Choroid plexus epithelial cell (primary cell): ENCODE measurements at regions not wholly inside any gene's neighbourhood (a gene's known extent, or its start where the extent isn't known, plus 50 kb on each side); places are given as distances from the start of the nearest gene placed in this dataset.

ENCODE experiments used
- DNase-seq: peaks from one replicate; pipeline ENCODE4 v3.0.0-alpha.2; 2010; ENCODE audit warnings: low read depth
- H3K4me3 ChIP-seq: 2 replicates; pipeline ENCODE4 v1.5.1; 2011; ENCODE audit warnings: low read depth, mild to moderate bottlenecking, control low read depth, low read length, moderate library complexity
- CTCF ChIP-seq: conservative IDR thresholded peaks from 2 replicates; pipeline ENCODE4 v1.5.1; 2011; ENCODE audit warnings: low read depth, mild to moderate bottlenecking, control low read depth, inconsistent platforms, low read length, moderate library complexity

- TF ChIP-seq CTCF, result no peak
- H3K4me3 ChIP-seq, result no peak overlapping the region
Measured at GRCh38 chr3:182257361-182257760, 535.9 kb upstream of the ATP11B start.

DNA sequence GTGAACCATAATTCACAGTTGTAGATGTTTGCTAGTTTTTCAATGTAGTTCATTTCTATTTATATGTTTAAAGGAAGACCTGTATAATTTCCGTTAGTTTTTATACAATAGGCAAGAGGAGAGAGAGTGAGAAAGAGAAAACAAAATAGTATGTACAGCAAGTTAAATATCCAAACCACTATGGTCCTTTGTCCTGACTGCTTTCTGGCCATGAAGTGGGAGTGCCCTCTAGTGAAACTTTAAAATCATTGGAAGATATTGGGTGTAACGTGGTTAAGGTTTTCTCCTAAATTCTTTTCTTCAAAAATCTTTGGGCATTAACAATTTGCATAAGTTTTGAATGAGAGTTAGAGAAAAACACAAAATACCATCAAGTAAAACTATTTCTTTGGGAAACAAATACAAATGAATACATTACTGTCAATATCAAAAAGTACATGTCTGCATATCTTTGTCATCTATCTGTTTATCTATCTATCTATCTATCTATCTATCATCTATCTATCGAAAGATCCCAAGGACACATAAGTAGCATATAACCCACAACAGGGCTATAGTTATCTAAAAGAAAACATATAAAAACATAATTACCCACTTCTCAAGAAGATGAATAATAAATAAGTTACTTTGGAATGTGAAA, 534.6 kb upstream of the ATP11B start:
- peak; percentile 45 for DNase-seq
- TF ChIP-seq CTCF, result peak; percentile 54
- no peak overlapping the region for H3K4me3 ChIP-seq

More at GRCh38 chr3:182257361-182257760, 535.9 kb upstream of the ATP11B start:
- DNase-seq, result no peak

DNA sequence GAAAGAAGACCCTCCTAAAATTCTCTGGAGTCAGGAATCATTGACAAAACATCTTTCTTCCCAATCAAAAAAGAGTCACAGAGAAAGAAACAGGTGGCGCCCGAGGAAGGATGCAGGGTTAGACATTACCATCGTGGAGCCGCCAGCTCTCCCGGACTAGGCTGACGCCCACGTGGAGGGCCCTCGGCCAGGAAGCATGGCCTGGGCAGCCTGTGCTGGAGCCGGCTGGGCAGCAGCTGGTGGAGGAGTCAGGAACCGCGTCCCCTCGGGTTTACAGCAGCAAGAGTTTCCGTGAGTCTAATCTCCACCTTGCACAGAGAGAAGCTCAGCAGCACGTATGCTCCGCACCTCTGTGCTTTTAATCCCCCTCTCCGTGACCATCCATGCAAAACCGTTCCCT, 533.7 kb upstream of the ATP11B start:
- H3K4me3 ChIP-seq, result no peak overlapping the region
- no peak for DNase-seq
- no peak for TF ChIP-seq CTCF

DNA sequence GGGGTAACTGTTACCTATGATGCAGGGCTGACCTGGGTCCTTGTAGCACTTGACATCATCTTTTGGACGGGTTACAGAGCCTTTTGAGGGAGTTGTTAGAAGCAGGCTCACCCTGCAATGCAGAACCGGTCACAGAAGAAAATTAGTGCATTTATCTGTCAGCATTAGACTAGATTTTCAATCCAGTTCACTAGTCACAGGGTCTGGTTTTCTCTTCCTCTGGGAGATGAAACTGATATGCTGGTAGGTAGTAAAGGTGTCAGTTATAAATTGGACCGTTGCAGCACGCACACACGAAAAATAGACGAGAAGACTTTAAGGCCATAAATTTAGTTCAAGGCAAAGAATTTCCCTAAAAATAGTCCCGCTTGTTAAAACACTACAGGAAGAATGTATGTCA, 532.3 kb upstream of the ATP11B start:
- DNase-seq, result no peak
- no peak for TF ChIP-seq CTCF
- H3K4me3 ChIP-seq, result no peak overlapping the region

- no peak for TF ChIP-seq CTCF
- DNase-seq, result no peak
- no peak overlapping the region for H3K4me3 ChIP-seq
Measured at GRCh38 chr3:182268711-182269110, 524.6 kb upstream of the ATP11B start.

- H3K4me3 ChIP-seq, result no peak overlapping the region
- no peak for DNase-seq
- TF ChIP-seq CTCF, result no peak
Measured at GRCh38 chr3:182276512-182276911, 516.8 kb upstream of the ATP11B start.

GRCh38 chr3:182284793-182285192, 508.5 kb upstream of the ATP11B start:
- no peak overlapping the region for H3K4me3 ChIP-seq
- TF ChIP-seq CTCF, result no peak
- DNase-seq, result no peak
